SK-N-SH (cell line): ENCODE measurements at regions not wholly inside any gene's neighbourhood (a gene's known extent, or its start where the extent isn't known, plus 50 kb on each side); places are given as distances from the start of the nearest gene placed in this dataset.

ENCODE experiments used
- CTCF ChIA-PET: fragments of 300-600, 350-600 bp; formaldehyde crosslinking; extraction: SDS; loops from one replicate; lab custom pipeline; 2021; lab: Yijun Ruan, JAX
- POLR2A ChIA-PET: fragments of 350-600 bp; sonication (Branson Sonifier 250); formaldehyde crosslinking; extraction: SDS; loops from one replicate; lab custom pipeline; 2020; ENCODE audit warnings: antibody characterized with exemption, inconsistent platforms; lab: Yijun Ruan, JAX
- DNase-seq: peaks from one replicate; pipeline ENCODE4 v3.0.0; 2012
- H2AFZ ChIP-seq: fragments of 200-600 bp; sonication (generic); 2 replicates; pipeline ENCODE4 v1.8.1; 2016; ENCODE audit warnings: antibody characterized with exemption, mild to moderate bottlenecking, low read depth
- H3F3A ChIP-seq: fragments of 200-600 bp; sonication (generic); replicated peaks from 2 replicates; pipeline ENCODE3; 2016; ENCODE audit warnings: antibody characterized with exemption, mild to moderate bottlenecking; ENCODE audit not compliant: insufficient read depth
- H3K27ac ChIP-seq, 2 experiments: fragments of 200-500 bp in 1 of 2; fragments of 200-600 bp in 1 of 2; sonication (Bioruptor generic) in 1 of 2; sonication (generic), shearing (Covaris generic) in 1 of 2; 2 replicates each; pipeline versions ENCODE4 v1.5.1 to v1.6.1; 2014 to 2016; ENCODE audit warnings: low read depth in 2 of 2, inconsistent platforms in 1 of 2, low read length in 1 of 2, mild to moderate bottlenecking in 1 of 2, mixed read lengths in 1 of 2
- H3K27me3 ChIP-seq: fragments of 200-600 bp; sonication (generic), shearing (Covaris generic); 2 replicates; pipeline ENCODE4 v1.6.1; 2016; ENCODE audit warnings: mixed run types; ENCODE audit not compliant: insufficient read depth
- H3K36me3 ChIP-seq, 2 experiments: fragments of 200-500 bp in 1 of 2; fragments of 200-600 bp in 1 of 2; sonication (Bioruptor generic) in 1 of 2; sonication (generic) in 1 of 2; replicated peaks in 1 of 2; 2 replicates each; pipeline versions ENCODE3 to v1.5.1; 2014 to 2016; ENCODE audit warnings: low read length in 1 of 2, mild to moderate bottlenecking in 1 of 2; ENCODE audit not compliant: insufficient read depth in 2 of 2, control insufficient read depth in 1 of 2
- H3K4me1 ChIP-seq, 2 experiments: fragments of 200-500 bp in 1 of 2; fragments of 200-600 bp in 1 of 2; sonication (Bioruptor generic) in 1 of 2; sonication (generic), shearing (Covaris generic) in 1 of 2; 2 replicates each; pipeline versions ENCODE4 v1.5.1 to v1.6.1; 2014 to 2016; ENCODE audit warnings: low read depth in 1 of 2, low read length in 1 of 2, mixed run types in 1 of 2; ENCODE audit not compliant: insufficient read depth in 2 of 2, control insufficient read depth in 1 of 2
- H3K4me2 ChIP-seq: fragments of 200-600 bp; sonication (generic), shearing (Covaris generic); 2 replicates; pipeline ENCODE4 v1.6.1; 2017; ENCODE audit warnings: mixed run types
- H3K4me3 ChIP-seq, 2 experiments: fragments of 200-500 bp in 1 of 2; fragments of 200-600 bp in 1 of 2; sonication (Bioruptor generic) in 1 of 2; sonication (generic), shearing (Covaris generic) in 1 of 2; 2 replicates each; pipeline versions ENCODE4 v1.5.1 to v1.8.1; 2014 to 2016; ENCODE audit warnings: low read depth in 2 of 2, inconsistent platforms in 1 of 2, low read length in 1 of 2, mild to moderate bottlenecking in 1 of 2, mixed read lengths in 1 of 2, moderate library complexity in 1 of 2
- H3K79me2 ChIP-seq: fragments of 200-600 bp; sonication (generic); 2 replicates; pipeline ENCODE4 v1.8.1; 2017; ENCODE audit warnings: mild to moderate bottlenecking; ENCODE audit not compliant: insufficient read depth
- H3K9ac ChIP-seq: fragments of 200-600 bp; sonication (generic); 2 replicates; pipeline ENCODE4 v1.6.1; 2017; ENCODE audit warnings: mixed run types
- H3K9me2 ChIP-seq: fragments of 200-600 bp; sonication (generic); 2 replicates; pipeline ENCODE4 v1.6.1; 2017; ENCODE audit warnings: mixed run types
- H3K9me3 ChIP-seq: fragments of 200-600 bp; sonication (generic); 2 replicates; pipeline ENCODE4 v1.6.1; 2017; ENCODE audit warnings: mixed run types, mild to moderate bottlenecking, moderate library complexity
- H4K20me1 ChIP-seq: fragments of 200-600 bp; sonication (generic); 2 replicates; pipeline ENCODE4 v1.6.1; 2017; ENCODE audit warnings: mild to moderate bottlenecking, mixed run types; ENCODE audit not compliant: insufficient read depth
- ELF1 ChIP-seq: IDR thresholded peaks from 2 replicates; pipeline ENCODE4 v1.4.0; 2012
- EZH2phosphoT487 ChIP-seq: fragments of 200-600 bp; sonication (generic); IDR thresholded peaks from 2 replicates; pipeline ENCODE4 v1.6.1; 2017; ENCODE audit warnings: low read depth, mixed run types, mild to moderate bottlenecking, antibody characterized with exemption, moderate library complexity, borderline replicate concordance
- FOXM1 ChIP-seq: IDR thresholded peaks from 2 replicates; pipeline ENCODE4 v1.4.0; 2012; ENCODE audit warnings: low read depth, mild to moderate bottlenecking
- GABPA ChIP-seq: IDR thresholded peaks from 2 replicates; pipeline ENCODE4 v1.4.0; 2012; ENCODE audit warnings: low read depth, mild to moderate bottlenecking
- GATA2 ChIP-seq: sonication (generic); formaldehyde crosslinking; IDR thresholded peaks from 2 replicates; pipeline ENCODE4 v1.5.0; 2020; ENCODE audit warnings: mild to moderate bottlenecking, missing genetic modification reagents
- MAX ChIP-seq: IDR thresholded peaks from 2 replicates; pipeline ENCODE4 v1.4.0; 2012; ENCODE audit warnings: low read depth
- MEF2A ChIP-seq: IDR thresholded peaks from 2 replicates; pipeline ENCODE4 v1.4.0; 2012; ENCODE audit warnings: low read depth, borderline replicate concordance
- MXI1 ChIP-seq: IDR thresholded peaks from 2 replicates; pipeline ENCODE4 v1.6.1; 2012; ENCODE audit warnings: mild to moderate bottlenecking, low read depth, low read length, improper control_type of control experiment
- NFIC ChIP-seq: IDR thresholded peaks from 2 replicates; pipeline ENCODE4 v1.4.0; 2012; ENCODE audit warnings: borderline replicate concordance
- POLR2AphosphoS5 ChIP-seq: IDR thresholded peaks from 2 replicates; pipeline ENCODE4 v1.6.1; 2012; ENCODE audit warnings: low read depth, low read length
- RAD21 ChIP-seq: IDR thresholded peaks from 2 replicates; pipeline ENCODE4 v1.6.1; 2012; ENCODE audit warnings: mild to moderate bottlenecking, low read length
- RCOR1 ChIP-seq: fragments of 150-350 bp; IDR thresholded peaks from 2 replicates; pipeline ENCODE4 v1.6.1; 2017; ENCODE audit warnings: antibody characterized with exemption, low read length
- RFX5 ChIP-seq: IDR thresholded peaks from 2 replicates; pipeline ENCODE4 v1.6.1; 2012; ENCODE audit warnings: mild to moderate bottlenecking, improper control_type of control experiment, low read length
- RXRA ChIP-seq: IDR thresholded peaks from 2 replicates; pipeline ENCODE4 v1.4.0; 2012; ENCODE audit warnings: low read depth, mild to moderate bottlenecking, borderline replicate concordance
- SMC3 ChIP-seq: IDR thresholded peaks from 2 replicates; pipeline ENCODE4 v1.6.1; 2012; ENCODE audit warnings: low read depth, low read length, improper control_type of control experiment
- TAF1 ChIP-seq: IDR thresholded peaks from 2 replicates; pipeline ENCODE4 v1.6.1; 2012; ENCODE audit warnings: low read depth, mild to moderate bottlenecking, low read length, moderate library complexity, borderline replicate concordance
- TCF12 ChIP-seq: IDR thresholded peaks from 2 replicates; pipeline ENCODE4 v1.4.0; 2012
- USF2 ChIP-seq: fragments of 150-350 bp; IDR thresholded peaks from 2 replicates; pipeline ENCODE4 v1.6.1; 2017; ENCODE audit warnings: antibody characterized with exemption, low read length, low read depth, borderline replicate concordance
- WGBS: methylation state at CpG from one replicate; pipeline ENCODE4 v1.1.6; 2017; ENCODE audit warnings: low lambda C conversion rate; 5-methylcytosine and 5-hydroxymethylcytosine counted together
- TF ChIP-seq, protein P1 (sequence below): IDR thresholded peaks from 2 replicates; pipeline ENCODE4 v1.4.0; 2012; ENCODE audit warnings: low read depth, borderline replicate concordance
- TF ChIP-seq, protein P2 (sequence below): fragments of 150-350 bp; IDR thresholded peaks from 2 replicates; pipeline ENCODE4 v1.6.1; 2016; ENCODE audit warnings: mild to moderate bottlenecking, low read depth, low read length
- TF ChIP-seq, protein P3 (sequence below): IDR thresholded peaks from 2 replicates; pipeline ENCODE4; 2012

DNA sequence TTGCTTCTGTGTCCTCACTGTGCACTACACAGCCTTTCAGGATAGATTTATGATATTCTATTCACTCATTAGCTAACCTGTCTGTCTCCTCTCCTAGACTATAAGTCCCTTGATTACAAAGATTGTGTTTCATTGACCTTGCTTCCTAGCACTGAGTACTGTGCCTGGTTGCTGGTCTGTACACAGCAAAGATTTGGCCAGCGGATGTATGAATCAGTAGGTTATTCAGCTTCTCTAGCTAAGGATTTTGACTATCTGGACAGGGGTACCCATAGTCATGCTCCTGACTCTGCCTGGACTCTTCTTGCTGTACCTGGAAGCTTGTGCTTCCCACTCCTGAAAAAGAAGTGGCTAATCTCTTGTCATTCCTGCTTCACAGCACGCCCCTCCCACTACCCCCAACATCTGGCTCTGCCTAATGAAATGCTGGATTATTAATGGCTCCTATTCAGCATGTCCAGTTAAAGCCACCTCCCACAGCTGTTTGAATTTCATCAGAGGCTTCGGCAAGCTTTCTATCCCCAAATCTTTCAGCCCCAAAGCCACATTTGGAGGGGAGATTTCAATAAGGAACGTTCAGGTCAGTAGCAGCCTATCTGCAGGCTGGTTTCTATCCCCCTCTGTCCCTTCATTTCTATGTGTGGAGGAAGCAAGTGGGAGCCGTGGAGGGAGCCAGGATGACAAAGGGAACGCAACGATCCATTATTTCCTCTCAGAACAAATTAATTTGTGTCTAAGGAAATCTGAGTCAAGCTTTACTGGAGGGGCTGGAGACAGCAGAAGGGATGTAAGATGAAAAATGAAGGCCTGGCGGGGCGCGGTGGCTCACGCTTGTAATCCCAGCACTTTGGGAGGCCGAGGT, 64.8 kb upstream of the PPM1J start:
- Histone ChIP-seq H3K79me2 (no peaks in the 10 kb centered on the region), H3K9ac (no peak overlapping the region), H4K20me1 (no peaks in the 10 kb centered on the region), H3K36me3 (no peaks in the 10 kb centered on the region), H3K4me2 (no peak overlapping the region), H3K9me3 (no peaks in the 10 kb centered on the region), H2AFZ (no peak overlapping the region), H3K4me3 (no peak overlapping the region), H3K4me1 (no peaks in the 10 kb centered on the region), H3F3A (no peaks in the 10 kb centered on the region), H3K9me2 (no peaks in the 10 kb centered on the region), H3K27ac (no peak overlapping the region), H3K27me3 (no peaks in the 10 kb centered on the region)
- POLR2A ChIA-PET: no interaction called here
- CTCF ChIA-PET: interaction anchor here (1.0 to 2.1 kb wide), 4 partner anchors 19 to 411 kb away, joined by 3 to 6 read pairs (median 4); a partner anchor contains a TSS
- DNase-seq: no peak
- 69% methylated on average over 12 of the region's 12 CpGs for WGBS
- TF ChIP-seq GABPA (no peak), RFX5 (no peak), EZH2phosphoT487 (no peak), TCF12 (no peak), MXI1 (no peak), POLR2AphosphoS5 (no peak), MAX (no peak), NFIC (no peak), MEF2A (no peak), RXRA (no peak)

GRCh38 chr1:112778137-112778536, 63.0 kb upstream of the PPM1J start:
- Histone ChIP-seq H3K9me3 (no peaks in the 10 kb centered on the region), H3K9ac (no peak overlapping the region), H3K79me2 (no peaks in the 10 kb centered on the region), H3K4me3 (no peak overlapping the region), H3K27ac (no peak overlapping the region), H3K36me3 (no peaks in the 10 kb centered on the region), H3K4me2 (no peak overlapping the region), H3F3A (no peaks in the 10 kb centered on the region), H4K20me1 (no peaks in the 10 kb centered on the region), H3K27me3 (no peaks in the 10 kb centered on the region), H3K9me2 (no peaks in the 10 kb centered on the region), H3K4me1 (no peaks in the 10 kb centered on the region), H2AFZ (no peak overlapping the region)
- CTCF ChIA-PET: interaction anchor here (1.0 to 1.5 kb wide), 3 partner anchors 24 to 62 kb away, joined by 3 to 9 read pairs (median 4); partner anchors contain the start of gene PPM1J
- POLR2A ChIA-PET: no interaction called here
- no peak for DNase-seq
- WGBS: 39% methylated on average over 1 of the region's 1 CpG
- TF ChIP-seq, protein P1, sequence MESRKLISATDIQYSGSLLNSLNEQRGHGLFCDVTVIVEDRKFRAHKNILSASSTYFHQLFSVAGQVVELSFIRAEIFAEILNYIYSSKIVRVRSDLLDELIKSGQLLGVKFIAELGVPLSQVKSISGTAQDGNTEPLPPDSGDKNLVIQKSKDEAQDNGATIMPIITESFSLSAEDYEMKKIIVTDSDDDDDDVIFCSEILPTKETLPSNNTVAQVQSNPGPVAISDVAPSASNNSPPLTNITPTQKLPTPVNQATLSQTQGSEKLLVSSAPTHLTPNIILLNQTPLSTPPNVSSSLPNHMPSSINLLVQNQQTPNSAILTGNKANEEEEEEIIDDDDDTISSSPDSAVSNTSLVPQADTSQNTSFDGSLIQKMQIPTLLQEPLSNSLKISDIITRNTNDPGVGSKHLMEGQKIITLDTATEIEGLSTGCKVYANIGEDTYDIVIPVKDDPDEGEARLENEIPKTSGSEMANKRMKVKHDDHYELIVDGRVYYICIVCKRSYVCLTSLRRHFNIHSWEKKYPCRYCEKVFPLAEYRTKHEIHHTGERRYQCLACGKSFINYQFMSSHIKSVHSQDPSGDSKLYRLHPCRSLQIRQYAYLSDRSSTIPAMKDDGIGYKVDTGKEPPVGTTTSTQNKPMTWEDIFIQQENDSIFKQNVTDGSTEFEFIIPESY: no peak
- TF ChIP-seq RFX5: no peak
- no peak for TF ChIP-seq ELF1
- TF ChIP-seq SMC3: no peak
- TF ChIP-seq GATA2 (CRISPR knock-in tag): no peak
- TF ChIP-seq RXRA: no peak
- no peak for TF ChIP-seq USF2
- no peak for TF ChIP-seq FOXM1
- no peak for TF ChIP-seq RCOR1
- no peak for TF ChIP-seq NFIC
- TF ChIP-seq POLR2AphosphoS5: no peak
- TF ChIP-seq, protein P2, sequence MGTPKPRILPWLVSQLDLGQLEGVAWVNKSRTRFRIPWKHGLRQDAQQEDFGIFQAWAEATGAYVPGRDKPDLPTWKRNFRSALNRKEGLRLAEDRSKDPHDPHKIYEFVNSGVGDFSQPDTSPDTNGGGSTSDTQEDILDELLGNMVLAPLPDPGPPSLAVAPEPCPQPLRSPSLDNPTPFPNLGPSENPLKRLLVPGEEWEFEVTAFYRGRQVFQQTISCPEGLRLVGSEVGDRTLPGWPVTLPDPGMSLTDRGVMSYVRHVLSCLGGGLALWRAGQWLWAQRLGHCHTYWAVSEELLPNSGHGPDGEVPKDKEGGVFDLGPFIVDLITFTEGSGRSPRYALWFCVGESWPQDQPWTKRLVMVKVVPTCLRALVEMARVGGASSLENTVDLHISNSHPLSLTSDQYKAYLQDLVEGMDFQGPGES: no peak
- TF ChIP-seq, protein P3, sequence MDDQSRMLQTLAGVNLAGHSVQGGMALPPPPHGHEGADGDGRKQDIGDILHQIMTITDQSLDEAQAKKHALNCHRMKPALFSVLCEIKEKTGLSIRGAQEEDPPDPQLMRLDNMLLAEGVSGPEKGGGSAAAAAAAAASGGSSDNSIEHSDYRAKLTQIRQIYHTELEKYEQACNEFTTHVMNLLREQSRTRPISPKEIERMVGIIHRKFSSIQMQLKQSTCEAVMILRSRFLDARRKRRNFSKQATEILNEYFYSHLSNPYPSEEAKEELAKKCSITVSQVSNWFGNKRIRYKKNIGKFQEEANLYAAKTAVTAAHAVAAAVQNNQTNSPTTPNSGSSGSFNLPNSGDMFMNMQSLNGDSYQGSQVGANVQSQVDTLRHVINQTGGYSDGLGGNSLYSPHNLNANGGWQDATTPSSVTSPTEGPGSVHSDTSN: no peak
- TF ChIP-seq TAF1: no peak
- TF ChIP-seq MAX: no peak
- TF ChIP-seq RAD21: no peak
- TF ChIP-seq MEF2A: no peak
